HG02623 (cell line): ENCODE measurements at regions not wholly inside any gene's neighbourhood (a gene's known extent, or its start where the extent isn't known, plus 50 kb on each side); places are given as distances from the start of the nearest gene placed in this dataset.

ENCODE experiments used
- ATAC-seq: cut with Tn5 transposase; IDR thresholded peaks from one replicate; pipeline ENCODE4 v1.9.1; 2021; ENCODE audit warnings: moderate library complexity; ENCODE audit not compliant: unreplicated experiment

GRCh38 chr20:40738976-40739375 lies 49.9 kb upstream of the MAFB start:
- no peak for ATAC-seq

- no peak for ATAC-seq
Observed at GRCh38 chr20:40739841-40740240, 50.8 kb upstream of the MAFB start.

GRCh38 chr20:40741507-40742106 lies 52.6 kb upstream of the MAFB start:
- ATAC-seq = no peak

GRCh38 chr20:40743141-40743775 lies 54.2 kb upstream of the MAFB start:
- ATAC-seq = no peak

GRCh38 chr20:40744072-40744817 lies 55.2 kb upstream of the MAFB start:
- ATAC-seq = no peak

- ATAC-seq = no peak
Observed at GRCh38 chr20:40744818-40745175, 55.8 kb upstream of the MAFB start.

GRCh38 chr20:40746251-40746650 lies 57.2 kb upstream of the MAFB start:
- ATAC-seq = no peak

- ATAC-seq = no peak
Observed at GRCh38 chr20:40748182-40748581, 59.1 kb upstream of the MAFB start.

GRCh38 chr20:40749985-40750506 lies 61.0 kb upstream of the MAFB start:
- ATAC-seq = no peak

GRCh38 chr20:40750541-40751035 lies 61.6 kb upstream of the MAFB start:
- no peak for ATAC-seq

GRCh38 chr20:40753472-40753871 lies 64.4 kb upstream of the MAFB start:
- ATAC-seq = no peak

- ATAC-seq = no peak
Observed at GRCh38 chr20:40754339-40754943, 65.4 kb upstream of the MAFB start.

- no peak for ATAC-seq
Observed at GRCh38 chr20:40757087-40757486, 68.1 kb upstream of the MAFB start.

- no peak for ATAC-seq
Observed at GRCh38 chr20:40758790-40759189, 69.8 kb upstream of the MAFB start.

GRCh38 chr20:40760399-40760798 lies 71.4 kb upstream of the MAFB start:
- no peak for ATAC-seq

GRCh38 chr20:40763646-40764295 lies 74.7 kb upstream of the MAFB start:
- ATAC-seq = no peak

- no peak for ATAC-seq
Observed at GRCh38 chr20:40765814-40766480, 76.9 kb upstream of the MAFB start.

- no peak for ATAC-seq
Observed at GRCh38 chr20:40766790-40767614, 78.0 kb upstream of the MAFB start.

GRCh38 chr20:40767615-40767924 lies 78.5 kb upstream of the MAFB start:
- ATAC-seq = no peak

- no peak for ATAC-seq
Observed at GRCh38 chr20:40768105-40768504, 79.1 kb upstream of the MAFB start.
